A673 (cell line): ENCODE measurements at regions not wholly inside any gene's neighbourhood (a gene's known extent, or its start where the extent isn't known, plus 50 kb on each side); places are given as distances from the start of the nearest gene placed in this dataset.
"Not testable (repeated sequence)": the region's sequence is repeated elsewhere in the genome, so short reads cannot be mapped to it uniquely, and the experiment has no call there.

Experiments
- CTCF ChIP-seq: fragments of 300-800, 200-600 bp; sonication (generic); conservative IDR thresholded peaks from 2 replicates; pipeline ENCODE4 v1.5.1; 2017; ENCODE audit warnings: low read depth, mild to moderate bottlenecking, antibody characterized with exemption, low read length, moderate library complexity, mixed read lengths
- EZH2 ChIP-seq: fragments of 200-600 bp; sonication (generic); IDR thresholded peaks from 2 replicates; pipeline ENCODE4 v1.6.1; 2017; ENCODE audit warnings: borderline replicate concordance, low read depth, mild to moderate bottlenecking, mixed read lengths, antibody characterized with exemption, low read length; ENCODE audit not compliant: poor library complexity, severe bottlenecking

GRCh38 chr3:69480986-69481385 lies 95.1 kb upstream of the FRMD4B start:
- TF ChIP-seq CTCF, EZH2: not testable (repeated sequence)
